Testis (tissue), 2 donors: ENCODE measurements at regions not wholly inside any gene's neighbourhood (a gene's known extent, or its start where the extent isn't known, plus 50 kb on each side); places are given as distances from the start of the nearest gene placed in this dataset.

Source experiments
- POLR2A ChIP-seq: fragments of 450-650 bp; IDR thresholded peaks from one replicate; pipeline ENCODE4 v1.6.1; 2017; ENCODE audit warnings: antibody characterized with exemption, mild to moderate bottlenecking, moderate library complexity
- TF ChIP-seq, protein P1 (sequence below), 3 experiments: fragments of 450-650 bp in 2 of 3; fragments of 200-600 bp in 1 of 3; sonication (generic) in 1 of 3; IDR thresholded peaks; one replicate each; pipeline ENCODE4 v1.5.1; 2016 to 2019; ENCODE audit warnings: antibody characterized with exemption in 3 of 3, mild to moderate bottlenecking in 2 of 3, moderate library complexity in 1 of 3

DNA sequence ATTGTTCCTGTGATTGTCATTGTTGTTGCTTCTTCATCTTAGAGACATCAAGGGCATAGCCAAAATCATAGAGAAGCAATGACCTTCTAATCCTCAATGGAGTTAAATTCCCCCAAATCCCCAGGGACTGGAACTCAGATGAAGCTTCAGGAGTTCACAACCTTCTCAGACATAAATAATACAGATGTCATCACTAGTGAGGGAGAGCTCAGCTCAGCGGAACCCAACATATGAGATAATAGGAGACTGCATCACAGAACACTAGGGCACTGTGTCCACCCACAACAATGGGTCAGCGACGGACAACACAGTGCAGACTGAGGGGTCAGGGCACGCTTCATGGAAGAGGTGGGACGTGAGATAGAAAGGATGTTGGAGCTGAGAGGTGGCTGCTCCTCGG, 1290.4 kb upstream of the TMEM132C start:
- TF ChIP-seq POLR2A: no peak
- TF ChIP-seq, protein P1, sequence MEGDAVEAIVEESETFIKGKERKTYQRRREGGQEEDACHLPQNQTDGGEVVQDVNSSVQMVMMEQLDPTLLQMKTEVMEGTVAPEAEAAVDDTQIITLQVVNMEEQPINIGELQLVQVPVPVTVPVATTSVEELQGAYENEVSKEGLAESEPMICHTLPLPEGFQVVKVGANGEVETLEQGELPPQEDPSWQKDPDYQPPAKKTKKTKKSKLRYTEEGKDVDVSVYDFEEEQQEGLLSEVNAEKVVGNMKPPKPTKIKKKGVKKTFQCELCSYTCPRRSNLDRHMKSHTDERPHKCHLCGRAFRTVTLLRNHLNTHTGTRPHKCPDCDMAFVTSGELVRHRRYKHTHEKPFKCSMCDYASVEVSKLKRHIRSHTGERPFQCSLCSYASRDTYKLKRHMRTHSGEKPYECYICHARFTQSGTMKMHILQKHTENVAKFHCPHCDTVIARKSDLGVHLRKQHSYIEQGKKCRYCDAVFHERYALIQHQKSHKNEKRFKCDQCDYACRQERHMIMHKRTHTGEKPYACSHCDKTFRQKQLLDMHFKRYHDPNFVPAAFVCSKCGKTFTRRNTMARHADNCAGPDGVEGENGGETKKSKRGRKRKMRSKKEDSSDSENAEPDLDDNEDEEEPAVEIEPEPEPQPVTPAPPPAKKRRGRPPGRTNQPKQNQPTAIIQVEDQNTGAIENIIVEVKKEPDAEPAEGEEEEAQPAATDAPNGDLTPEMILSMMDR (IDR thresholded peaks at IDR 0.05): no peak
